ENCODE measurements at regions not wholly inside any gene's neighbourhood (a gene's known extent, or its start where the extent isn't known, plus 50 kb on each side); places are given as distances from the start of the nearest gene placed in this dataset.

- TF ChIP-seq POLR2AphosphoS5 (IDR thresholded peaks at IDR 0.05; ENCODE audit: low read depth) (peak; percentile 49), CTCF (conservative IDR thresholded peaks at IDR 0.05; ENCODE audit: low read depth in 2 of 2) (no peak)
Observed at GRCh38 chr14:76957224-76957891, 71.2 kb downstream of the IRF2BPL start.
